MCF 10A (cell line): ENCODE measurements at regions not wholly inside any gene's neighbourhood (a gene's known extent, or its start where the extent isn't known, plus 50 kb on each side); places are given as distances from the start of the nearest gene placed in this dataset.

Experiments used
- BruUV-seq: library from RNA; stranded (reverse); fragments of 400-500 nt; replicated peaks from 2 replicates; lab custom pipeline; 2021; lab: Mats Ljungman, UMichigan
- CTCF ChIA-PET: fragments of 300-600 bp; sonication (Branson Sonifier 250); formaldehyde crosslinking; extraction: SDS; loops from one replicate; lab custom pipeline; 2021; ENCODE audit warnings: antibody characterized with exemption, inconsistent platforms; lab: Yijun Ruan, JAX
- POLR2A ChIA-PET: fragments of 300-600, 350-650 bp; sonication (Branson Sonifier 250); formaldehyde crosslinking; extraction: SDS; loops from one replicate; lab custom pipeline; 2020; ENCODE audit warnings: antibody characterized with exemption, inconsistent platforms; lab: Yijun Ruan, JAX
- DNase-seq: peaks from one replicate; pipeline ENCODE4 v3.0.0-alpha.2; 2018; ENCODE audit not compliant: unreplicated experiment
- H3K27ac Mint-ChIP-seq: one replicate; pipeline ENCODE4 v1.8.0; 2022; ENCODE audit warnings: mild to moderate bottlenecking, low read depth, mixed read lengths; ENCODE audit not compliant: unreplicated experiment
- H3K27me3 Mint-ChIP-seq: one replicate; pipeline ENCODE4 v1.8.0; 2022; ENCODE audit warnings: mixed read lengths; ENCODE audit not compliant: insufficient read depth, unreplicated experiment
- H3K36me3 Mint-ChIP-seq: one replicate; pipeline ENCODE4 v1.8.0; 2022; ENCODE audit warnings: mild to moderate bottlenecking, moderate library complexity, mixed read lengths; ENCODE audit not compliant: insufficient read depth, unreplicated experiment
- H3K4me1 Mint-ChIP-seq: one replicate; pipeline ENCODE4 v1.8.0; 2022; ENCODE audit warnings: mixed read lengths; ENCODE audit not compliant: insufficient read depth, unreplicated experiment
- H3K4me3 Mint-ChIP-seq: one replicate; pipeline ENCODE4 v1.8.0; 2022; ENCODE audit warnings: mild to moderate bottlenecking, moderate library complexity, mixed read lengths; ENCODE audit not compliant: unreplicated experiment
- H3K9me3 Mint-ChIP-seq: one replicate; pipeline ENCODE4 v1.8.0; 2022; ENCODE audit warnings: mixed read lengths; ENCODE audit not compliant: unreplicated experiment
- CTCF ChIP-seq: fragments of 200-600 bp; IDR thresholded peaks from one replicate; pipeline ENCODE4 v1.8.0; 2022; ENCODE audit warnings: antibody characterized with exemption, mild to moderate bottlenecking; ENCODE audit not compliant: unreplicated experiment
- intact Hi-C: fragments of 100-400 bp; cut with micrococcal nuclease; formaldehyde crosslinking; loops from 2 replicates; pipeline ENCODE4 v1.14.1; 2022

DNA sequence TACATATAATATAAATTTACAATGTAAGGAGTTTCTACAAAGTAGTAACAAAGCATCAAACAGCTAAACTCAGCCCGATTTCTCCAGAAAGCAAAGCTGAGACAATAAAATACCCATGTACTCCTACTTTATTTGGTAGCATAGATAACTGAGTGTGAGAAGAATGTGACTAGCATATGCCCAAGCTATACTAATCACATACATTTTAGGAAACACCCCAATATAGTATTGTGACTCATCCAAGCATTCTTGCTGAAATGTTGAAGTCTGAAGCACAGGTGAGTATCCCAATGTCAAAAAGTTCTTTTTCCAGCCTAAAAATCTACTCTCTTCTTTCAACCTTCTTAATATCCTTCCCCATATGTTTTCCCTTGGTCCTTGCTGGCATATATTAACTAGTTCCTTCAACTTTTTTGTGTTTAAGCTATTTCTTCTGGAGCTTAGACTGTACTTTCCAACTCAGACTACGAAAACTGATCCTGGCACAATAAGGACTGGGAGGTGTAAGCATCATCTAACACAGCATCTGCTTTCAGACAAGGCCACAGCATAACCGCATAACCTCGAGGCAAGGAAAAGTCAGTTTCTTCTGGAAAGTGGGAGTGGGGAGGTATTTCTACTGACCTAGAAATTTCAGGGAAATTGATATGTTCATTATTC is 163.0 kb upstream of the RNPC3 start:
- CTCF ChIA-PET, result no interaction called here
- Mint-ChIP-seq H3K27me3 (no peaks in the 10 kb centered on the region), H3K4me3 (no peak overlapping the region), H3K4me1 (no peaks in the 10 kb centered on the region), H3K9me3 (no peaks in the 10 kb centered on the region), H3K36me3 (no peaks in the 10 kb centered on the region), H3K27ac (no peak overlapping the region)
- POLR2A ChIA-PET, result no interaction called here
- no TSS peak for BruUV-seq
- DNase-seq, result no peak
- intact Hi-C loops, result no loop called here
- no peak for TF ChIP-seq CTCF

DNA sequence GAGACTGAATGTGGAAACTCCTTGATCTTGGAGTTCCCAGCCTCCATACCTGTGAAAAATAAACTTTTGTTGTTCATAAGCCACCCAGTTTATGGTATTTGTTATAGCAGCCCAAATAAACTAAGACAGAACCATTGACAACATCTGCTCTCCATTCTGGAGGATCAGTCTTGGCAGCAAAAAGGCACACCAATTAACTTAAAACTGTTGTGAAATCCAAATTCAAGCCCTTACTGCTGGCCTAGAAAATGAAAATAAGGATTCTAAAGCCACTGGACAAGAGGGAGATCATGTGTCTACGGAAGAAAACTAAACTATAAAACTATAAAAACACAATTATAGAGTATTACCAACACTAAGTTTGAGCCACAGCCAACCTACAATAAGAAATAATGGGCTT is 172.1 kb upstream of the RNPC3 start:
- ChIA-PET CTCF (no interaction called here), POLR2A (no interaction called here)
- H3K36me3 Mint-ChIP-seq, result no peaks in the 10 kb centered on the region
- TF ChIP-seq CTCF, result no peak
- no peaks in the 10 kb centered on the region for H3K27me3 Mint-ChIP-seq
- no peak overlapping the region for H3K4me3 Mint-ChIP-seq
- no peak for DNase-seq
- no TSS peak for BruUV-seq
- H3K9me3 Mint-ChIP-seq, result no peaks in the 10 kb centered on the region
- intact Hi-C loops, result no loop called here
- H3K4me1 Mint-ChIP-seq, result no peaks in the 10 kb centered on the region
- H3K27ac Mint-ChIP-seq, result no peak overlapping the region

DNA sequence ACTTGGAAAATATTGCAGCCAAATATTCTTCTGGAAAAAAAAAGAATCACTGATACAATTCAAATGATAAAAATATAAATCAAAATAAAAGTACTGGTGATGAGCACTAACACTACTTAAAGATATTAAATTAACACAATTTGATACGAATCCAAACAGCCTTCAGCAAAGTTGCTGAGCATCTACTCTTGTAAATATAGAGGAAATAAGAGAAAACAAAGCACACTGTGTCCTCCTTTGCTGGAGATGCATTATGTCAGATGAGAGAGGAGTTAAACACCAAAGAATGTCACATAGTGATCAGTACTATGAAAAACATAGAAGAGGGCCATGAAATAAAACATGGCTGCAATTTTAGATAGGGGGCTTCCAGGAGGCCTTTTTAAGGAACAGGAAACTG is 177.4 kb upstream of the RNPC3 start:
- H3K9me3 Mint-ChIP-seq, result no peaks in the 10 kb centered on the region
- H3K4me1 Mint-ChIP-seq, result no peaks in the 10 kb centered on the region
- POLR2A ChIA-PET, result no interaction called here
- TF ChIP-seq CTCF, result no peak
- intact Hi-C loops, result no loop called here
- H3K27me3 Mint-ChIP-seq, result peaks cover 14% of the 10 kb centered on the region
- no peak for DNase-seq
- no peaks in the 10 kb centered on the region for H3K36me3 Mint-ChIP-seq
- CTCF ChIA-PET, result no interaction called here
- BruUV-seq, result no TSS peak
- no peak overlapping the region for H3K27ac Mint-ChIP-seq
- H3K4me3 Mint-ChIP-seq, result no peak overlapping the region

DNA sequence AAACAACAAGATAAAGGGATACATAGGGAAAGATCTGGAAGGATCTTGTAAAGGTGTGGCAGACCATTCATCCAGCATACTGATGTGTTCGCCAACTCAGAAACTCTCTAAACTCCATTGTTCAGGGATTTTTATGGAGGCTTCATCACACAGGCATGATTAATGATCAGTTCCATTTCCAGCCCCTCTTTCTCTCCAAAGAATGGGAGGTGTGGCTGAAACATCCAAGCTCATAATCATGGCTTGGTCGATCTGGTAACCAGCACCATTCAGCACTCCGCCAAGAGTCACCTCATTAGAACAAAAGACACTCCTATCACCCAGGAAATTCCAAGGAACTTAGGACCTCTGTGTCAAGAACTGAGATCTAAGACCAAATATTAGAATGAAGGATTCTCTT is 180.6 kb upstream of the RNPC3 start:
- H3K4me1 Mint-ChIP-seq, result no peaks in the 10 kb centered on the region
- ChIA-PET POLR2A (no interaction called here), CTCF (no interaction called here)
- no peaks in the 10 kb centered on the region for H3K36me3 Mint-ChIP-seq
- H3K4me3 Mint-ChIP-seq, result no peak overlapping the region
- intact Hi-C loops, result no loop called here
- H3K9me3 Mint-ChIP-seq, result no peaks in the 10 kb centered on the region
- no peak for TF ChIP-seq CTCF
- H3K27ac Mint-ChIP-seq, result no peak overlapping the region
- BruUV-seq, result no TSS peak
- DNase-seq, result no peak
- peaks cover 14% of the 10 kb centered on the region for H3K27me3 Mint-ChIP-seq
